ENCODE measurements at regions not wholly inside any gene's neighbourhood (a gene's known extent, or its start where the extent isn't known, plus 50 kb on each side); places are given as distances from the start of the nearest gene placed in this dataset.
"Not testable (repeated sequence)": the region's sequence is repeated elsewhere in the genome, so short reads cannot be mapped to it uniquely, and the experiment has no call there.

DNA sequence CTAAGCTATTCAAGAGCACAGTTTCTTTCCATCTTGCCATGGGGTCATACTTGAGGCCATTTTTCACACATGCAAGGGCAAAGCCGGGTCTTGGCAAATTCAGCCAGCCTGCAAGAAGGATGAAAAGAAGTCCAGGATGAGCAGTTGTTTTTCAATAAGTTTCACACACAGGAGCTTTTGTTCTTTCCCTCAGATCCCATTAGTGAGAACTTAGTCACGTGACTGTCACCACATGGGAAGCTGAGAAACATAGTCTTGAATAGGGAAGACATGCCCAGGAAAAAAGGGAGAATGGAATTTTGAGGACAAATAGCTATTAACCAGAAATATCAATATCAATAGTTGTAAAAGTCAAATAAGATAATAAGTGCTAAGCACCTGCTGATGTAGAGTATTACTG, 137.7 kb downstream of the AHR start:
- DNase-seq (ENCODE audit: low read depth) = no peak
- no peak overlapping the region for H3K4me3 ChIP-seq (ENCODE audit: low read depth, low read length)
- TF ChIP-seq, protein P1, sequence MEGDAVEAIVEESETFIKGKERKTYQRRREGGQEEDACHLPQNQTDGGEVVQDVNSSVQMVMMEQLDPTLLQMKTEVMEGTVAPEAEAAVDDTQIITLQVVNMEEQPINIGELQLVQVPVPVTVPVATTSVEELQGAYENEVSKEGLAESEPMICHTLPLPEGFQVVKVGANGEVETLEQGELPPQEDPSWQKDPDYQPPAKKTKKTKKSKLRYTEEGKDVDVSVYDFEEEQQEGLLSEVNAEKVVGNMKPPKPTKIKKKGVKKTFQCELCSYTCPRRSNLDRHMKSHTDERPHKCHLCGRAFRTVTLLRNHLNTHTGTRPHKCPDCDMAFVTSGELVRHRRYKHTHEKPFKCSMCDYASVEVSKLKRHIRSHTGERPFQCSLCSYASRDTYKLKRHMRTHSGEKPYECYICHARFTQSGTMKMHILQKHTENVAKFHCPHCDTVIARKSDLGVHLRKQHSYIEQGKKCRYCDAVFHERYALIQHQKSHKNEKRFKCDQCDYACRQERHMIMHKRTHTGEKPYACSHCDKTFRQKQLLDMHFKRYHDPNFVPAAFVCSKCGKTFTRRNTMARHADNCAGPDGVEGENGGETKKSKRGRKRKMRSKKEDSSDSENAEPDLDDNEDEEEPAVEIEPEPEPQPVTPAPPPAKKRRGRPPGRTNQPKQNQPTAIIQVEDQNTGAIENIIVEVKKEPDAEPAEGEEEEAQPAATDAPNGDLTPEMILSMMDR (IDR thresholded peaks at IDR 0.05; ENCODE audit: insufficient read depth, low read depth, low read length) = no peak

DNA sequence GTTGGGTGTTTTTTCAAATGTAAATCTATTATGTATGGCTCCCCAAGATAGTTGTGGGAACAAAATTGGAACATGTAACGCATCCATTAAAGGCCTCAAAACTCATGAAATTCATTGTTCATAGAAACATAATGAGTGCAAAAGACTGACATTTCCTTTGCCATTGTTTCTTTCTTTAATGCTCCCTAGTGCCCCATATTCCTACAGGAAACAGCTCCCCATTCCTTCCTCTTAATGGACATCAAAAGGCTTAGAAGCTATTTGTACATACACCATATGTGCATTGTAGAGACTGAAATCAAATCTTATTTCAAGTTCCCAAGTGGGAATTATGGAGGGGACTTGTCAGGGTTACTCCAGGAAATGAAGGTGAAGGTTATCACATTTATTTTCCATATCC, 139.1 kb downstream of the AHR start:
- no peak overlapping the region for H3K4me3 ChIP-seq (ENCODE audit: low read depth, low read length)
- TF ChIP-seq, protein P1 (IDR thresholded peaks at IDR 0.05; ENCODE audit: insufficient read depth, low read depth, low read length) = no peak
- no peak for DNase-seq (ENCODE audit: low read depth)

GRCh38 chr7:17440025-17440784, 141.8 kb downstream of the AHR start:
- not testable (repeated sequence) for H3K4me3 ChIP-seq (ENCODE audit: low read depth, low read length); DNase-seq (ENCODE audit: low read depth)

- no peak for DNase-seq (ENCODE audit: low read depth)
- TF ChIP-seq, protein P1 (IDR thresholded peaks at IDR 0.05; ENCODE audit: insufficient read depth, low read depth, low read length) = no peak
- no peak overlapping the region for H3K4me3 ChIP-seq (ENCODE audit: low read depth, low read length)
These were observed 142.4 kb downstream of the AHR start for GRCh38 chr7:17440831-17441230.

DNA sequence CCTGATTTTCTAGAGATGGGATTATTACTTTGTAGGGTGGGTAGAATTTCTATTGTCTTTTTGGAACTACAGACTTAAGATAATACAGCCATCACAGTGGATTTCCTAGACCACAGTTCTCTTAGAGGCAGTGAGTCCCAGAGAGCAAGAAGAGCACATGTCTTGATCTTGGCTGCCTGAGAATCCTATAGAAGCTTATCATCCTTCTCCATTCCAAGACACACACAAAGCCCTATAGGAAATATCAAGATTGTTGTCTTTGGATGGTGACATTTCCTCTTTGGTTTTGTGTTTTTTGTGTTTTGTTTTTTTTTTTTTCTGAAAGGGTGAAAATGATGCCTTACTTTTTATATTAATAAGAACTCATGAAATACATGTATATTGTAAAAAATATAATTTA, 143.1 kb downstream of the AHR start:
- no peak overlapping the region for H3K4me3 ChIP-seq (ENCODE audit: low read depth, low read length)
- TF ChIP-seq, protein P1 (IDR thresholded peaks at IDR 0.05; ENCODE audit: insufficient read depth, low read depth, low read length) = no peak
- DNase-seq (ENCODE audit: low read depth) = no peak

- H3K4me3 ChIP-seq (ENCODE audit: low read depth, low read length) = no peak overlapping the region
- TF ChIP-seq, protein P1 (IDR thresholded peaks at IDR 0.05; ENCODE audit: insufficient read depth, low read depth, low read length) = no peak
- no peak for DNase-seq (ENCODE audit: low read depth)
These were observed 145.7 kb downstream of the AHR start for GRCh38 chr7:17444151-17444550.

DNA sequence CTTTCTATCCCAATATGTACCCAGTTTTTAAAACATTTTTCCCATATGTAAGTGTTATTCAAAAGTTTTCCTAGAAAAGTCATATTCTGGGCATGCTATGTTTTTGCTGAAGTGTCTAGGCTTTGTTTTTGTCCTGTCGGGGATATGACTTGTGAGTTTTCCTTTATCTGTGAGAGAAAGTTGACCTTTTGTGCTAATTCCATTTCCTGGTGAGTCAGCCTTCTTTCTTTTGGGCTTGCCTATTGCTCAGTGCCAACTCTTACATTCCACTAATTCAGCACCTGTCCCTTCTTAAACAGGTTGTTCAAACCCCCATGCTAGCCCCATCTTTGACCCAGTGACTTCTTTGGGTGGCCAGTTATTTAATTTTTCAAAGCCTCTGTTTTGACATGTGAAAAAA, 146.2 kb downstream of the AHR start:
- TF ChIP-seq, protein P1 (IDR thresholded peaks at IDR 0.05; ENCODE audit: insufficient read depth, low read depth, low read length) = no peak
- DNase-seq (ENCODE audit: low read depth) = peak; percentile 50
- H3K4me3 ChIP-seq (ENCODE audit: low read depth, low read length) = no peak overlapping the region

Measured in fibroblast of villous mesenchyme (primary cell).